Natural killer cell (primary cell): ENCODE measurements at regions not wholly inside any gene's neighbourhood (a gene's known extent, or its start where the extent isn't known, plus 50 kb on each side); places are given as distances from the start of the nearest gene placed in this dataset.

ENCODE experiments used
- ATAC-seq, 3 donors: fragments of 150-1000 bp in 2 of 3; fragments of 200-7000 bp in 1 of 3; cut with Tn5 transposase; 1 replicate in 1 of 3; 2 replicates in 2 of 3; pipeline ENCODE4 v1.10.0; 2021; ENCODE audit warnings: mild to moderate bottlenecking in 2 of 3, moderate library complexity in 2 of 3
- DNase-seq, 2 donors: peaks; one replicate each; pipeline versions ENCODE4 v3.0.0 to v3.0.0-alpha.2; 2013 to 2021; ENCODE audit warnings: mixed read lengths in 1 of 2
- H3K27ac ChIP-seq: one replicate; pipeline ENCODE4 v1.5.1; 2013; ENCODE audit warnings: mild to moderate bottlenecking, low read length
- H3K27me3 ChIP-seq: one replicate; pipeline ENCODE4 v1.6.1; 2013; ENCODE audit warnings: low read length; ENCODE audit not compliant: control insufficient read depth, insufficient read depth
- H3K36me3 ChIP-seq: one replicate; pipeline ENCODE4 v1.6.1; 2013; ENCODE audit warnings: low read length; ENCODE audit not compliant: control insufficient read depth, insufficient read depth
- H3K4me1 ChIP-seq: one replicate; pipeline ENCODE4 v1.6.1; 2013; ENCODE audit warnings: low read length; ENCODE audit not compliant: control insufficient read depth, insufficient read depth
- H3K4me3 ChIP-seq: one replicate; pipeline ENCODE4 v1.5.1; 2013; ENCODE audit warnings: low read length
- H3K9me3 ChIP-seq: one replicate; pipeline ENCODE4 v1.6.1; 2013; ENCODE audit warnings: low read length; ENCODE audit not compliant: control insufficient read depth, insufficient read depth
- H3K27ac Mint-ChIP-seq, 2 donors: one replicate each; pipeline ENCODE4 v1.8.0; 2022; ENCODE audit warnings: mild to moderate bottlenecking in 2 of 2, mixed read lengths in 2 of 2, moderate library complexity in 1 of 2
- H3K27me3 Mint-ChIP-seq, 2 donors: one replicate each; pipeline ENCODE4 v1.8.0; 2022; ENCODE audit warnings: low read depth in 2 of 2, mixed read lengths in 2 of 2
- H3K36me3 Mint-ChIP-seq: one replicate; pipeline ENCODE4 v1.8.0; 2022; ENCODE audit warnings: mixed read lengths
- H3K4me1 Mint-ChIP-seq, 2 donors: one replicate each; pipeline ENCODE4 v1.8.0; 2022; ENCODE audit warnings: mixed read lengths in 2 of 2
- H3K4me3 Mint-ChIP-seq: one replicate; pipeline ENCODE4 v1.8.0; 2022; ENCODE audit warnings: mild to moderate bottlenecking, moderate library complexity, mixed read lengths
- H3K9me3 Mint-ChIP-seq, 2 donors: one replicate each; pipeline ENCODE4 v1.8.0; 2022; ENCODE audit warnings: mixed read lengths in 2 of 2
- CTCF ChIP-seq: fragments of 200-600 bp; IDR thresholded peaks from one replicate; pipeline ENCODE4 v1.8.0; 2022; ENCODE audit warnings: antibody characterized with exemption
- WGBS: methylation state at CpG from one replicate; pipeline ENCODE4 v1.1.7; 2013; ENCODE audit warnings: missing lambda C conversion rate; ENCODE audit not compliant: insufficient coverage; 5-methylcytosine and 5-hydroxymethylcytosine counted together
- intact Hi-C: fragments of 100-400 bp; cut with micrococcal nuclease; formaldehyde crosslinking; loops from one replicate; pipeline ENCODE4 v1.14.2; 2022

GRCh38 chrX:124211312-124211942, 121.0 kb upstream of the TEX13D start:
- no peak overlapping the region for H3K4me3 Mint-ChIP-seq
- H3K9me3 ChIP-seq = no peaks in the 10 kb centered on the region
- H3K9me3 Mint-ChIP-seq = no peaks in the 10 kb centered on the region
- peaks cover 19 to 30% of the 10 kb centered on the region in 2 donors for H3K4me1 Mint-ChIP-seq
- no peak overlapping the region for H3K27ac ChIP-seq
- peaks cover 10% of the 10 kb centered on the region for H3K4me1 ChIP-seq
- peaks cover 0 to 26% of the 10 kb centered on the region in 2 donors for H3K27me3 Mint-ChIP-seq
- intact Hi-C loops = loop anchor here (10.0 kb wide), 1 partner anchor 53 kb away; no protein-coding TSS in a partner anchor
- WGBS = 100% methylated on average over 1 of the region's 3 CpGs
- peak; percentile 58 for TF ChIP-seq CTCF
- H3K36me3 ChIP-seq = no peaks in the 10 kb centered on the region
- ATAC-seq (peak; percentile 60 to 85 (median 80)), DNase-seq (peak in 1 of 2 donors; percentile 69)
- no peaks in the 10 kb centered on the region for H3K36me3 Mint-ChIP-seq
- no peak overlapping the region for H3K27ac Mint-ChIP-seq
- H3K4me3 ChIP-seq = no peak overlapping the region
- no peaks in the 10 kb centered on the region for H3K27me3 ChIP-seq

- Mint-ChIP-seq H3K4me1 (peaks cover 30 to 41% of the 10 kb centered on the region in 2 donors), H3K36me3 (no peaks in the 10 kb centered on the region), H3K27ac (no peak overlapping the region), H3K4me3 (no peak overlapping the region), H3K27me3 (peaks cover 0 to 16% of the 10 kb centered on the region in 2 donors), H3K9me3 (no peaks in the 10 kb centered on the region)
- Histone ChIP-seq H3K27ac (no peak overlapping the region), H3K4me3 (no peak overlapping the region), H3K9me3 (no peaks in the 10 kb centered on the region), H3K36me3 (no peaks in the 10 kb centered on the region), H3K4me1 (peaks cover 22% of the 10 kb centered on the region), H3K27me3 (no peaks in the 10 kb centered on the region)
- no peak for TF ChIP-seq CTCF
- DNase-seq (peak in 1 of 2 donors; percentile 52), ATAC-seq (peak in 1 of 3 donors; percentile 52)
- intact Hi-C loops = loop anchor here (10.0 kb wide), 1 partner anchor 52 kb away; no protein-coding TSS in a partner anchor
- 7% methylated on average over 3 of the region's 3 CpGs for WGBS
Measured at GRCh38 chrX:124212622-124213021, 119.8 kb upstream of the TEX13D start.

- H3K36me3 Mint-ChIP-seq = no peaks in the 10 kb centered on the region
- intact Hi-C loops = loop anchor here (2.0 to 10.0 kb wide), 2 partner anchors 49 to 123 kb away; no protein-coding TSS in a partner anchor
- no peak for TF ChIP-seq CTCF
- H3K27ac Mint-ChIP-seq = peak overlapping the region in 1 of 2 donors; percentile 17
- 42% methylated on average over 4 of the region's 4 CpGs for WGBS
- DNase-seq (peak in 1 of 2 donors; percentile 19), ATAC-seq (no peak)
- Histone ChIP-seq H3K4me1 (peaks cover 39% of the 10 kb centered on the region), H3K27ac (no peak overlapping the region), H3K27me3 (no peaks in the 10 kb centered on the region), H3K4me3 (no peak overlapping the region), H3K9me3 (no peaks in the 10 kb centered on the region), H3K36me3 (no peaks in the 10 kb centered on the region)
- H3K9me3 Mint-ChIP-seq = no peaks in the 10 kb centered on the region
- H3K27me3 Mint-ChIP-seq = peaks cover 0 to 10% of the 10 kb centered on the region in 2 donors
- peaks cover 54 to 68% of the 10 kb centered on the region in 2 donors for H3K4me1 Mint-ChIP-seq
- no peak overlapping the region for H3K4me3 Mint-ChIP-seq
Measured at GRCh38 chrX:124215786-124216185, 116.7 kb upstream of the TEX13D start.
